MCF 10A (cell line): ENCODE measurements at regions not wholly inside any gene's neighbourhood (a gene's known extent, or its start where the extent isn't known, plus 50 kb on each side); places are given as distances from the start of the nearest gene placed in this dataset.
A peak's percentile ranks its signal among the peaks of the same experiment; 100 is the strongest.

ENCODE experiments used
- BruUV-seq: library from RNA; stranded (reverse); fragments of 400-500 nt; replicated peaks from 2 replicates; lab custom pipeline; 2021; lab: Mats Ljungman, UMichigan
- CTCF ChIA-PET: fragments of 300-600 bp; sonication (Branson Sonifier 250); formaldehyde crosslinking; extraction: SDS; loops from one replicate; lab custom pipeline; 2021; ENCODE audit warnings: antibody characterized with exemption, inconsistent platforms; lab: Yijun Ruan, JAX
- POLR2A ChIA-PET: fragments of 300-600, 350-650 bp; sonication (Branson Sonifier 250); formaldehyde crosslinking; extraction: SDS; loops from one replicate; lab custom pipeline; 2020; ENCODE audit warnings: antibody characterized with exemption, inconsistent platforms; lab: Yijun Ruan, JAX
- DNase-seq: peaks from one replicate; pipeline ENCODE4 v3.0.0-alpha.2; 2018; ENCODE audit not compliant: unreplicated experiment
- H3K27ac Mint-ChIP-seq: one replicate; pipeline ENCODE4 v1.8.0; 2022; ENCODE audit warnings: mild to moderate bottlenecking, low read depth, mixed read lengths; ENCODE audit not compliant: unreplicated experiment
- H3K27me3 Mint-ChIP-seq: one replicate; pipeline ENCODE4 v1.8.0; 2022; ENCODE audit warnings: mixed read lengths; ENCODE audit not compliant: insufficient read depth, unreplicated experiment
- H3K36me3 Mint-ChIP-seq: one replicate; pipeline ENCODE4 v1.8.0; 2022; ENCODE audit warnings: mild to moderate bottlenecking, moderate library complexity, mixed read lengths; ENCODE audit not compliant: insufficient read depth, unreplicated experiment
- H3K4me1 Mint-ChIP-seq: one replicate; pipeline ENCODE4 v1.8.0; 2022; ENCODE audit warnings: mixed read lengths; ENCODE audit not compliant: insufficient read depth, unreplicated experiment
- H3K4me3 Mint-ChIP-seq: one replicate; pipeline ENCODE4 v1.8.0; 2022; ENCODE audit warnings: mild to moderate bottlenecking, moderate library complexity, mixed read lengths; ENCODE audit not compliant: unreplicated experiment
- H3K9me3 Mint-ChIP-seq: one replicate; pipeline ENCODE4 v1.8.0; 2022; ENCODE audit warnings: mixed read lengths; ENCODE audit not compliant: unreplicated experiment
- intact Hi-C: fragments of 100-400 bp; cut with micrococcal nuclease; formaldehyde crosslinking; loops from 2 replicates; pipeline ENCODE4 v1.14.1; 2022
- TF ChIP-seq, protein P1 (sequence below): fragments of 200-600 bp; IDR thresholded peaks from one replicate; pipeline ENCODE4 v1.8.0; 2022; ENCODE audit warnings: antibody characterized with exemption, mild to moderate bottlenecking; ENCODE audit not compliant: unreplicated experiment

DNA sequence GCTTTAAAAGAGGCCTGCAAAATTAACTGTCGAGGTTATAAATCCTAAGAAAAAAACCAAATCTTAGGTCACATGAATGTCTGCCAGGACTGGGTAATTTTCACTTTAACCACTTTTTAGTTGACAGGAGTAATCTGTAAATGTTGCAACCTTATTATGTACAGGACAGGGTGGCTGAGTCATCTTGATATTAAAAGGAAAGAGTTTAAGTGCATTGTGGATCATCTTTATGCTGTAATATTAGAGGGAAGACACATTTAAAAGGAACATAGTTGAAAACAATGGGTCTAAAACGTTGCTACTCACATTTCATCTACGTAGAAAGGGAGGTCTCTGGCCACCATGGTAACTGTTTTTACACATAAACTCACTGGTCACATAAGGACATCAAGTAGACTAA, 115.5 kb downstream of the LSMEM1 start:
- BruUV-seq, result no TSS peak
- intact Hi-C loops, result no loop called here
- DNase-seq, result peak; percentile 67

DNA sequence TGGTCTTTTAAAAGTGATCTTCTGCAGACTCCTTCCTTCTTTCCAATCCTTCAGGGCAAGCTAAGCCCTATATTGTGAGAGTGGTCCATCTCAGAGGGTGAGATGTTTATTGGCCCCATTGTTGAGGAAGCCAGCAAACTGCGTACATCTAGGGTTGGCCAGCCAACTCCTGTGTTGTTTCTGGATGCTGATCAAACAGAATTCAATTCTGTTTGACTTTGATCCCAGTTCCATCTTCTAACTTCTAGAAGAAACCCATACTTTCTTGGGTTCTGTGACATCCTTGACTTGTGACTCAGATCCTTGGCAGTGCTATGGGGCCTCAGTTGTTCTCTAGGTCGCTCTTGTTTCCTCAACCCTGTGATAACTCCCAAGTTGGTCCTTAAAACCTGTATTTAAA, 116.2 kb downstream of the LSMEM1 start:
- no peaks in the 10 kb centered on the region for H3K9me3 Mint-ChIP-seq
- intact Hi-C loops, result no loop called here
- peaks cover 5% of the 10 kb centered on the region for H3K4me1 Mint-ChIP-seq
- H3K36me3 Mint-ChIP-seq, result no peaks in the 10 kb centered on the region
- H3K4me3 Mint-ChIP-seq, result no peak overlapping the region
- CTCF ChIA-PET, result no interaction called here
- H3K27me3 Mint-ChIP-seq, result no peaks in the 10 kb centered on the region
- BruUV-seq, result no TSS peak
- TF ChIP-seq, protein P1, sequence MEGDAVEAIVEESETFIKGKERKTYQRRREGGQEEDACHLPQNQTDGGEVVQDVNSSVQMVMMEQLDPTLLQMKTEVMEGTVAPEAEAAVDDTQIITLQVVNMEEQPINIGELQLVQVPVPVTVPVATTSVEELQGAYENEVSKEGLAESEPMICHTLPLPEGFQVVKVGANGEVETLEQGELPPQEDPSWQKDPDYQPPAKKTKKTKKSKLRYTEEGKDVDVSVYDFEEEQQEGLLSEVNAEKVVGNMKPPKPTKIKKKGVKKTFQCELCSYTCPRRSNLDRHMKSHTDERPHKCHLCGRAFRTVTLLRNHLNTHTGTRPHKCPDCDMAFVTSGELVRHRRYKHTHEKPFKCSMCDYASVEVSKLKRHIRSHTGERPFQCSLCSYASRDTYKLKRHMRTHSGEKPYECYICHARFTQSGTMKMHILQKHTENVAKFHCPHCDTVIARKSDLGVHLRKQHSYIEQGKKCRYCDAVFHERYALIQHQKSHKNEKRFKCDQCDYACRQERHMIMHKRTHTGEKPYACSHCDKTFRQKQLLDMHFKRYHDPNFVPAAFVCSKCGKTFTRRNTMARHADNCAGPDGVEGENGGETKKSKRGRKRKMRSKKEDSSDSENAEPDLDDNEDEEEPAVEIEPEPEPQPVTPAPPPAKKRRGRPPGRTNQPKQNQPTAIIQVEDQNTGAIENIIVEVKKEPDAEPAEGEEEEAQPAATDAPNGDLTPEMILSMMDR, result no peak
- POLR2A ChIA-PET, result no interaction called here
- no peak for DNase-seq
- H3K27ac Mint-ChIP-seq, result no peak overlapping the region

More for the DNA sequence above, 115.5 kb downstream of the LSMEM1 start:
- TF ChIP-seq, protein P1, result no peak
- Mint-ChIP-seq H3K4me3 (no peak overlapping the region), H3K27ac (no peak overlapping the region), H3K9me3 (no peaks in the 10 kb centered on the region), H3K4me1 (peaks cover 5% of the 10 kb centered on the region), H3K36me3 (no peaks in the 10 kb centered on the region), H3K27me3 (no peaks in the 10 kb centered on the region)
- POLR2A ChIA-PET, result no interaction called here
- CTCF ChIA-PET, result interaction anchor here (0.6 kb wide), 1 partner anchor 302 kb away, joined by 3 read pairs; no protein-coding TSS in a partner anchor

DNA sequence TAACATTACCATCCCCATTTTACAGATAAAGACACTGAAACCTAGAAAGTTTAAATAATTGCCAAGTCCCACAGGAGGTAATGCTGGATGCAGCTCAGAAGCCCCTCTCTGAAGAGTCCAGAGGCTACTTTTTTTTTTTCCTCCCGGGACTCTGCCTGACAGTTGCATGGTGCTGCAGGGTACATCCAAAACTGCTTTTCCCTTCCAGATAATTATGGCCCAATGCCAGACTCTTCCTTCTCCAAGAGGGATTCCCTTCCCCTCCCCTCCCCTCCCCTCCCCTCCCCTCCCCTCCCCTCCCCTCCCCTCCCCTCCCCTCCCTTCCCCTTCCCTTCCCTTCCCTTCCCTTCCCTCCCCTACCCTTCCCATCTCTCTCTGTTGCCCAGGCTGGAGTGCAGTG, 122.9 kb downstream of the LSMEM1 start:
- Mint-ChIP-seq H3K4me3 (no peak overlapping the region), H3K27me3 (peaks cover 11% of the 10 kb centered on the region), H3K9me3 (no peaks in the 10 kb centered on the region), H3K36me3 (no peaks in the 10 kb centered on the region), H3K27ac (no peak overlapping the region), H3K4me1 (no peaks in the 10 kb centered on the region)
- CTCF ChIA-PET, result no interaction called here
- POLR2A ChIA-PET, result no interaction called here
- BruUV-seq, result no TSS peak
- intact Hi-C loops, result no loop called here
- TF ChIP-seq, protein P1, result no peak
- DNase-seq, result no peak

DNA sequence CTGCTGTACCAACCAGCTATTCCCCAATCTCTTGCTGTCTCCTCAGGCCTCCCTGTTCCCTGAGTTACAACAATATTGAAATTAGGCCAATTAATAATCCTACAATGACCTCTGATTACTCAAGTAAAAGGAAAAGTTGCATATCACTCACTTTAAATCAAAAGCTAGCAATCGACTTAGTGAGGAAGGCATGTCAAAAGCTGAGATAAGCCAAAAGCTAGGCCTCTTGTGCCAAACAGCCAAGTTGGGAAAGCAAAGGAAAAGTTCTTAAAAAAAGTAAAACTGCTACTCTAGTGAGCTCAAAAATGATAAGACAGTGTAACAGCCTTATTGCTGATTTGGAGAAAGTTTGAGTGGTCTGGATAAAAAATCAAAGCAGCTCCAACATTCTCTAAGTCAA, 129.8 kb downstream of the LSMEM1 start:
- no peaks in the 10 kb centered on the region for H3K9me3 Mint-ChIP-seq
- H3K4me3 Mint-ChIP-seq, result no peak overlapping the region
- DNase-seq, result no peak
- H3K36me3 Mint-ChIP-seq, result no peaks in the 10 kb centered on the region
- intact Hi-C loops, result no loop called here
- H3K27me3 Mint-ChIP-seq, result peaks cover 2% of the 10 kb centered on the region
- no peak overlapping the region for H3K27ac Mint-ChIP-seq
- TF ChIP-seq, protein P1, result no peak
- BruUV-seq, result no TSS peak
- H3K4me1 Mint-ChIP-seq, result no peaks in the 10 kb centered on the region
- ChIA-PET POLR2A (no interaction called here), CTCF (interaction anchor here (1.0 kb wide), 1 partner anchor 10 kb away, joined by 3 read pairs; no protein-coding TSS in a partner anchor)
